ENCODE measurements at regions not wholly inside any gene's neighbourhood (a gene's known extent, or its start where the extent isn't known, plus 50 kb on each side); places are given as distances from the start of the nearest gene placed in this dataset.
"Not testable (repeated sequence)": the region's sequence is repeated elsewhere in the genome, so short reads cannot be mapped to it uniquely, and the experiment has no call there.

GRCh38 chr2:147456779-147457178 is 388.1 kb upstream of the ACVR2A start:
- no peak for DNase-seq

DNA sequence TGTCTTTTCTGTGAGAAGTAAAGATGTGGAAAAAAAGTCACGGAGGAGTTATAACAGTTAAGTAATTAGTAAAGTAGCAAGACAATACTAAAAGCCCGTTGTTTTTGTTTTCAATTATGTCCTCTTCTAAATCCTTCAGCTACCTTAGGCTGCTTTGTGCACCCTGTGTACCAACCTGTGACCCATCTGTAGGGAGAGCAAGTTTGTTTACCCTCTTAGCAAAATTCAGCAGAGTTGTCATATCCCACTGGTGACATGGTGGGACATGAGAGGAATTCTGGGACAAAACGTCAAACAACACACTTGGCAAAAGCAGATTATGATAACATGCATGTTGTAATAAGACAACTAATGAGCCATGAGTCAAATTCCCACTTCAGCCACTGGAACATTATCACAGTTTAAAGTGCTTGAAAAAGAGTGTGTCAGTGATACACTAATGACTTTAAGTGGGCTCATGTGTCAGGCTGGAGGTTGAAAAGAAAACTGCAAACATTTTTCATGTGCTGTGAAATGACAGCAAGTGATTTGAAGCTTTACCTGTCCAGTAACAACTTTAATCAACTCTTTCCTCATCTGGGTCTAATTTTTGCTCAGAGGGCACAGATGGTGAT is 392.8 kb upstream of the ACVR2A start:
- DNase-seq = no peak

DNA sequence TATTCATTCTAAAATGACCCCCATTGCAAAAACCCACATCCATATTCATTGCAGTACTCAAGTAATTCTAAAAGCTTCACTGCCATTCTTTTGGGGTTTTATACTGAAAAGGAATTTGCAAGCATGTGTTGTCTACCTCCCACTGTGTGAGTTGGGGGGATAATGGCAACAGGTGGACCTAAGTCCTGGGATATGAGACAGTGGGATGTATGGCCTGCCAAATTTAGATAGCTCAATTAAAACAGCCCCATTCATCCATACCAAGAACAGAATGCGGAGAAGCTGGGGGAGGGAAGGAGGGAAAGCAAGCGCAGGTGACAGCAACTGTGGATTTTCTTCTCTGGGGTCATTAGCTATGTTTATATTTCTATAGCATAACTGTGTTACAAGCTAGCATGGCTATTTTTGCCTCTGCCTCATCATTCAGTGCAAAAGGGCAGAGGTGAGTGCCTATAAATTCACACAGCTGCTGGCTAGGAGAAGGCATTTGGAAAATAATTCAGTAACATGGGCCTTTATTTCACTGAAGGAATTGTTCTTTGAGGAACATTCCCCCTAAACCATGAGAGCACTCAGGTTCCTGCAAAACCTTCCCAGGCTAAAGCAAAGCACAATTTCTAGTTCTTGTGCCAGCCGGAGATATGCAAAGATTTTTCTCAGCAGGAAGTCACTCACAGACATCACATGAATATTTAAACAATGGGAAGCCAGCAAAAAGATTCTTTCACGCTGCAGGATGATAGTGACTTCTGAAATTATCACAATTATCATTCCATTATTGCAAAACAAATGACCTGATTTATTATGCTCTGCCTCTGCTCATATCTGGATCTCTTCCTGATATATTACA is 393.9 kb upstream of the ACVR2A start:
- no peak for DNase-seq

DNA sequence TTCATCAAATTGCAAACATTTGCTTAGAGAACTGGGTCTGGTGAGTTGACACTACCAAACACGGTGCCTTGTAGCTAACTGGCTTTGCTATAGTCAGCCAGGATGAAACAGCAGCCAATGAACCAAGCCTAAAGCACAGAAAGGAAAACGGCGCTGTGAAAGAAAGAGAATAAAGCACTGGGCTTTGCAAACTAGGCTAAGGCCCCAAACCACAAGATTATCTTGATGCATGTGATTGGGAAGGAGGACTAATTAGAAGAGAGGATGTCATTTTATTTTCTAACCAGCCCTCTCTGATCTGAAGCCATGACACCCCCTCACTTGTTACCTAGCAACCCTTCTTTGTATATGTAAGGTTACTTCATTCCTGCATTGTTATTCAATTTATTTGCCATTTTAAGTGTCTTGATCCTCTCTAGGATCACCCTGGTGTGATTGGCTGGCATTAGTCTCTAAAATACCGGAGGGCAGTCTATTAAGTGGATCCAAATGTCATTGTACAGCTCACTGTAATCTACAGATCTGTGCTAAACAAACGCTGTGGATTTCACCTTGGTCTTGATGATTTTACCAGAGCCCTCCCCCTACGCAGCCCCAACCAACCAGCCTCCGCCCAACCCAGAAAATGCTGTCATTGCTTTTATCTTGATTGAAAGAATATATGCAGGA is 395.4 kb upstream of the ACVR2A start:
- peak; percentile 18 for DNase-seq

- DNase-seq = no peak
Observed at GRCh38 chr2:147442816-147443215, 402.0 kb upstream of the ACVR2A start.

GRCh38 chr2:147441182-147441581 is 403.6 kb upstream of the ACVR2A start:
- DNase-seq = no peak

DNA sequence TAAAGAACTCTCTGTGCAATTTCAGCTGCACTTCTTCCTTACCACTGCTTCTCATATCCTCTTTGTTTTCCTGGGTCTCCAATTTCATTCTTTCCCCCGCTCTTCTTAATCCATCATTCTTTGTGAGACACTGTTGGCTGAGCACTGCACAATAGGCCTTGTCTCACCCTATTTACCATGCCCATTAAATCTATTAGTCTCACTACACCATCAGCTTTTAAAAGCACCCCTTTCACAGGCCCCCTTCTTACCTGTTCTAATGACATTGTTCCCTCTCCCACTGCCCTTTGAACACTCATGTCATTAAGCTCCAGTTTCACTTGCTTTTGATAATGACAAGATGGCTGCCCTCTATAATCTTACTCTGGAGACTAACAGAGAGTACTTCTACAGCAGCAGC is 404.1 kb upstream of the ACVR2A start:
- DNase-seq = no peak

- no peak for DNase-seq
Observed at GRCh38 chr2:147439986-147440385, 404.8 kb upstream of the ACVR2A start.

DNA sequence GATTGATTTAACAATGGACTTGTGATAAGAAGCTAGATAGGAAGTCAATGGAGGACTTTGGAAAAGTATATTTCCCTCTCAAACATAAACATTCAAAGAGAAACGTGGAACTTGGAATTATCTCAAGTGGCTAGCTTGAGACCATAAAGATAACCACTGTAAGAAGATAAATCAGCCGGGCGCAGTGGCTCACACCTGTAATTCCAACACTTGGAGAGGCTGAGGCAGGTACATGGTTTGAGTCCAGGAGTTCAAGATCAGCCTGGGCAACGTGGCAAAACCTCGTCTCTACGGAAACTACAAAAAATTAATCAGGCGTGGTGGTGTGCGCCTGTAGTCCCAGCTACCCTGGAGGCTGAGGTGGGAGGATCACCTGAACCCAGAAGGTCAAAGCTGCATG is 405.9 kb upstream of the ACVR2A start:
- DNase-seq = no peak

GRCh38 chr2:147433822-147434221 is 411.0 kb upstream of the ACVR2A start:
- no peak for DNase-seq

DNA sequence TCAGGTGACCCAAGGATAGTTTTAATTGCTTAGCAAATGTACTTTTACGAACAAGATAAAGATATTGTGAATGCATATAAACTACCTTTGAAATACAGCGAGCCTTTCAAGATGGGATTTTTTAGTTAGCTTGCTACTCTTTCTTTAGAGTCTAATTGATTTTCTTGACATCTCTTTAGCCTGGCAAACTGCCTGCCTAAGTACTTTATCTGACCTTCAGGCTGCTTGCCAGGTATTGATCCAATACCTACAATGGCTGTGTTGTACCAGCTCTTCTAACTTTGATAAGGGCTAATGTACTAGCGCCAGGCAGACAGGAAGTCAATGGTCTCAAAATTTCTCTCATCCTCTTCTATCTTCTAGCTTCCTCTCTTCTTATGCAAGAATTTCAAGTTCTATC is 414.4 kb upstream of the ACVR2A start:
- DNase-seq = no peak

- DNase-seq = no peak
Observed at GRCh38 chr2:147428120-147428747, 416.6 kb upstream of the ACVR2A start.

DNA sequence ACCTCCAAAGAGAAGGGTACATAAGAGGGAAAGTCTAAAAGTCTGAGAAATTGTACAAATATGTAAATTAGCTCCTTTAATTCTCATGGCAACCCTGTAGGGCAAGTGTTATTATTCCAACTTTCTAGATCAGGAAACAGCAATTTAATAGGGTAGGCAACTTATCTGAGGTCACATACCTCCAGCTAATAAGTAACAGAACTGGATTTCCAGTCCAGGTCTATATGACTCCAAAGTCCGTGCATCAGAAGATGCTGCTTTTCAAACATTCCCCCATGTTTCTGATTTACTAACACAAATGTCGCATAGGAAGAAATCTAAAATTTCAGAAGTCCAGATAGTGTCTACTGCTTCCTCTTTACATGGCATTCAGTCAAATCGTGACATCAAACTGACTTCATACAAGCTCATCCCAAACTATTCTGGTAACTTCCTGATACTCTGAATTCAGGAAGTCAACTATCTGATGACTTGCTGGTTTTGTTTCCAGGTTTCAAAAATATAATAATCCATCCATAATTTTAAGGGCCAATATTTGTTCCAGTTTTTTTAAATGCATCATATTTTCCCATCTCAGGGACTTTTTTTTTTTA is 419.3 kb upstream of the ACVR2A start:
- DNase-seq = peak; percentile 16

DNA sequence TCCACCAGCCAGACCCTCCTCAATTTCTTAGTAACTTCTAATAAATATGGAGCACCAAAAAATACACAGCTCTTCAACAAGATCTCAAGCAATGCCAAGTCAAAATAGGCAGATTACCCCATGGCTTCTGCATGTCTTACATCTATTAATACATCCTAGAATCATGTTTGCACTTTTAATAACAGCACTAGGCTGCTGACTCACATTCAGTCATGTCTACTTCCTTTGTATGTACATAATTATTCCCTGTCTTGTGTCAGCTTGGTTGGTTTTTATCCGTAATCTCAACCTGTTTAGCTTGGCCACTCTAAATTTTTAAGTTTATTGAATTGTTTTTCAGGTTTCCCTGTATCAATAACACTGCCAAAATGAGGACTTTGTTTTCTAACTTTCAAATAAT is 420.1 kb upstream of the ACVR2A start:
- DNase-seq = no peak

- no peak for DNase-seq
Observed at GRCh38 chr2:147420947-147421675, 423.7 kb upstream of the ACVR2A start.

- no peak for DNase-seq
Observed at GRCh38 chr2:147420517-147420916, 424.3 kb upstream of the ACVR2A start.

DNA sequence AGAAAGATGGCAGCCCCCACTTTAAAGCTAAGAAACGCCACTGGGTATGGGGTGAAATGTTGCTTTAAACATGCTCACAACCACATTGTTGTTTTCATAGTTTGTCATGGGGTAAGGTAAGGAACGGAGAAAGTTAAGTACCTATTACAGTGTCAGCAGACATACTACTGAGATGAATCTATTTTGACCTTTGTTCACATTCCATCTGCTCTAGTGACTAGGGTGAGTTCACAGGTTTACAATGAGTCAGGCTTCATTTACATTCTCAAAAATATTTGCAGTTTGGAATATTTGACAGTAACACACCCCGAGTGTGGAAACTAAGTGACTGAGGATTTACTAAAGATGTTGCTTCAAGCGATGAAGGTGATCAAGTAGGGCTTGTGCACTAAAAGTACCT is 428.7 kb upstream of the ACVR2A start:
- DNase-seq = no peak

GRCh38 chr2:147414656-147415055 is 430.2 kb upstream of the ACVR2A start:
- not testable (repeated sequence) for DNase-seq

DNA sequence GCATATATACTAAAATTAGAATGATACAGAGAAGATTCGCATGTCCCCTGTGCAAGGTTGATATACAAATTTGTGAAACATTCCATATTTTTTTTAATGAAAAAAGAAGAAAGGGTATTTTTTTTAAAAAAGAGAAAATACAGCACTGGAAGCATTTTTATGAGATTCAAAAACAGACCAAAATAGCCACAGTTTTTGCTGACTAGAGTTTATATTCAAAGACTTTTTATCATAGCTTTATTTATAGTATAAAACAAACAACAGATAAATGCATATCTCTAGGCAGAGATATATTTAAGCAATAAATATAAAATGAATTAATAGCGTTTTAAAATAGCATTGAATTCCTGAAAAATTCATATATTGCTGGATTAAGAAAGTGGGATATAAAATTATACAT is 436.5 kb upstream of the ACVR2A start:
- no peak for DNase-seq

DNA sequence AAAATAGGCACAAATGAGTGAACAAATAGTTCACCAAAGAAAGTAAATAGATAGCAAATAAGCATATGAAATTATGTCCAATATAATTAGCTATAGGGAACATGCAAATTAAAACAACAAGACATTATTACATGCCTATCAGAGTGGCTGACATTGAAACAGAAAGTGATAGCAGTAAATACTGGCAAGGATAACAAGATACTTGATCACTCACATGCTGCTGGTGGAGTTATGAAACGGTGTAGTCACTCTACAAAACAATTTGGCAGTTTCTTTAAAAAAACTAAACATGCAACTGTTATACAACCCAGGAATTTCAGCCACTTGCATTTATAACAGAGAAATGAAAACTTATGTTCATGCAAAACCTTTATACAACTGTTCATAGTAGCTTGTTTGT is 439.2 kb upstream of the ACVR2A start:
- no peak for DNase-seq

DNA sequence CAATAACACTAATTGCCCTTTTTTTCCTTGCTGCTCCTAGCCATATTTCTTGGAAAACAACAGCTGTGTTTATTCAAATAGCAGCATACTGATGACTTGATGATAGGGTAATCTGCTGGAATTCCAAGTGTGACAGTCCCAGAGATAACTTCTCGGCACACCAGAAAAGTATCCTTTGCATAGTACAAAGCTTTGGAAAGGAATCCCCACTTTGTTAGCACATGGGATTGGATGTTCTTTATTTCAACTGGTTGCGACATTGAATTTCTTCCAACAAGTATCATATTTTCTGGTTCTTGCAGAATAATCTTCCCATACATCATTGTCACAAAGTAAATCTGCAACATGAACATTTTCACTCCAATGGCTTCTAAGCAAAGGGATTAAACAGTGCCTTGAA is 445.8 kb upstream of the ACVR2A start:
- DNase-seq = no peak

- DNase-seq = no peak
Observed at GRCh38 chr2:147398301-147398700, 446.5 kb upstream of the ACVR2A start.

GRCh38 chr2:147396890-147397289 is 447.9 kb upstream of the ACVR2A start:
- no peak for DNase-seq

Data from OCI-M1 (cell line).